Glomerular visceral epithelial cell (primary cell): ENCODE measurements at regions not wholly inside any gene's neighbourhood (a gene's known extent, or its start where the extent isn't known, plus 50 kb on each side); places are given as distances from the start of the nearest gene placed in this dataset.

Source experiments
- DNase-seq: peaks from one replicate; pipeline ENCODE4 v3.0.0-alpha.2; 2016; ENCODE audit errors: extremely low spot score

DNA sequence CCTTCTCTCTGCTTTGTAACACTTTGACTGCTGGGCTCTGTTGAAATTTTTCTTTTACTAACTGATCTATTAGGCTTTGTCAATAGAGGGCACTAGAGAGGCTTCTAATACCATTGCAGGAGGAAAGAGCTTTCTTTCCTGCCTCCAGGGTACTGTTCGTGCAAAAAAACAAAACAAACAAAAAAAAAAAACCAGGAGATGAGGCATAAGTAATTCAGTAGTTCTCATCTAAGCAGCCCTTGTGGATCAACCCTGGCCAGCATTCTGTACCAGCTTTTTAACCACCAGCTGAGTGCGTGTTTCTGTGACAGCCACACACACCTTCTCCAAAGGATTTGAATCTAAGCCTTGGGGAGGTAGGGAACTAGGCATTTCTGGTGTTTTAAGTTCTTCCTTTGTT, 1707.6 kb upstream of the SLC10A2 start:
- DNase-seq: peak; percentile 36

DNA sequence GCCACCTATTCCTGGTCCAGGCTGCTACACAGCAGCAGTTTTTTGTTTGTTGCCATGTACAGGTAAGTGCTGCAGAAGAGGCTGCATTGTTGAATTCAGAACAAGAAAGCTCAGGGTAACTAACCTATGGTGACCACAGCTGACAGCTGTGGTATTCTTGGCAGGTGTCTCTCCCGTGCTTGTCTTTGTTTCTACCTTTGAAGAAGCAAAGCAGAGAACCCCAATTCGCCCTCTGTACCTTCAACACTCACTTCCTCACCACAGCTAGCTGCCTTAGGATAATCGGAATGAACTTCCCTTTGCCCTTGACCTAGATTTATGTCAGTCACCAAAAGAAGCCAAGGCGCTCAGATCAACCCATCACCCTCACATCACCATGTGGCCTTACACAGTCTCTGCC, 1703.3 kb upstream of the SLC10A2 start:
- no peak for DNase-seq

DNA sequence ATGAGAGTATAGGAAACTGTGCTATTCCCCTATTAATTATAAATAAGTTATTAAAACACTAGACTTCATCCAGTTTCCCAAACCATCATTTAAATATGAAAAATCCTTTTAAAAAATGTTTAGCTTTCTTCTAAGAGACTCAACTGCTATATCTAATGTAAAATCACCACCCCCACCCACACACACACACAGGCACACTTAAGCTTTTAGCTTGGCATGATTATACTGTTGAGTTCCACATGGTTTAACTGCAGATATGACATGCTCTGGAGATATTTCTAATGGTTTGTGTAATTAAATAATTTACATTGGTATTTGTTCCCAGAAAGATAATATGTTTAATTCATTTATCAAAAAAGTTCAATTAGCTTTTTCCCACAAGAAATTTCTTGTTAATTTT, 1700.1 kb upstream of the SLC10A2 start:
- DNase-seq: no peak

DNA sequence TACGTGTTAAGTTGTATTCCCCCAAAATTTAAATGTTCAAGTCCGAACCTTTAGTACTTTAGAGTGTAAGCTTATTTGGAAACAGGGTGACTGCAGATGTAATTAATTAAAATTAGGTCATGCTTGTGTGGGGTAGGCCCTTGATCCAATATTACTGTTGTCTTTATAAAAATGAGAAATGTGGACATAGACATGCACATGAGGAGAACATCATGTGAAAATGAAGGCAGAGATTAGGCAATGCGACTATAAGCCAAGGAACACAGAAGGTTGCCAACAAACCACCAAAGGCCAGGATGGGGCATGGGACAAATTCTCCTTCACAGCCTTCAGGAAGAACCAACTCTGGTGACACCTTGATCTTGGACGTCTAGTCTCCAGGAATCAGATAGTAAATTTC, 1698.4 kb upstream of the SLC10A2 start:
- DNase-seq: no peak

DNA sequence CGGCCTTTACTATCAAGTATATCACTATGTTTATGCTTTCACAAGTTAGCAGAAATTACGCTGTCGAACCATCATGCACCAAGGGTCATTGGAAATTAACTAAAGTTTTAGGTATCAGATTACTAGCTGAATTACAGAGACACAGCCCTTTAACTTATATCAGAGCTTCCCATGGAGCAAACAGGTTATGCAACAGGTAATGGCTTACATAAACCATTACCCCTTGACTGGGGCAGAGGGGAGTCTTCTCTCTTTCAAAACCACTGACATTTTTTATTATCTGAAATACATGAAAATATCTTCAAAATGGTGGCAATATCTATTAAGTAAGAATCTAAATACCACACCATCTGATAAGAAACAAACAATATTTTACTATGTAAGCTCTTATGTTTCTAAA, 1692.9 kb upstream of the SLC10A2 start:
- DNase-seq: no peak

DNA sequence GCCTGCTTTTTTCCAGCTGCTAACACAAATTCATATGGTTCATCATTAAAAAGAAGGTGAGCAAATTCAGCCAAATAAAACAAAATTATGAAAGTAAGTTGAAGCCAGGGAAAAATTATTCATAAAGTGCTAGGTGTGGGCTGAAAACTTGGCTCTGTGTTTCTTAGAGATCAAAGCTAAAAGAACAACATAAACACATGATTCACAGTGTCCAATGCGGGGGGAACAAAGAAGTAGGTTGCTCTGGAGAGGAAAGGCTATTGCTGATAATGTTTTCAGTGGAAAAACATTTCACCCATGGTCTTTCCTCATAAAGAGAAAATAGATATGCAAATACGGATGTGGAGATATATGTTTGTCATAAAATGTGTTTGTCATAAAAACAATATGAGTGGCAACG, 1691.5 kb upstream of the SLC10A2 start:
- DNase-seq: no peak

DNA sequence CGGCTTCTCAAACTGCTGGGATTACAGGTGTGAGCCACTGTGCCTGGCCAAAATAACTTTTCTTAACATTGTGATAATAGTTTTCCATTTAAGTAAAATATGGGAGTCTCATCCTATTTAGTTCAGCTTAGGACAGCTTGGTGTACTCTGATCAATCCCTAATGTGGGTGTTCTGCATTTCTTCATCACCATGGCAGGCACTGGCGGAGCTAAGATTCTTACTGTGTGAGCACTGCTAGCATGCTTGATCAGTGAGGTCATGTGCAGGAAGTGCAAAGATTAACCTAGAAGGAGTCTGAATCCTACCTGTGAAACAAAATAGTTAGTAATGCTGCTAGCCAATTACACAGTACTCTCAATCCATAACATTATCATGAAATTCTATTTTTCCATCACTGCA, 1684.2 kb upstream of the SLC10A2 start:
- peak; percentile 78 for DNase-seq

DNA sequence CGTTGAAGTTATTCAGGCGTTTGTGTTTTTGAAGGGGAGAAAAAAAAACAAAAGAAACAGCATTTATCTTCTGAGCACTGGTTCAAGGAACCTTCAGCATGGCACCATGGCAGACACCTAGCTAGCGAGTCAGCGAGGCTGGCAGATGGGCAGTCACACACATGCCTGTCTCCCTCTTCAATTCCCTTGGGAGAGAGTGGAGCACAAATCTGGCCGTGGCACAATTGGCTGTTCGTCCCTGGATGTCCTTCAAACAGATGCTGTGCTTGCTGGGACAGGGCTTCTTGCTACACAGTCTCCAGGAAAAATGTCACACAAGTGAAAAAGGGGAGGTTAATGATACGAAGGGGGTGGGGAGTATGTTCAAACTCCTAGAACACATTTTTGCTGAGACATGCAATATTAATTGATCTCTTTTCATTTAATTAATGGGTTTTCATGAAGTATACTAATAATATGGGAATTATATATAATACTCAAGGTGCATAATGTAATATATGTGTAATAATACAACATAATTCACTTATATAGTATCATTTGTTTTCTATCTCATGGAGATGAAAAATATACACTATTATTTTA, 1674.5 kb upstream of the SLC10A2 start:
- no peak for DNase-seq

DNA sequence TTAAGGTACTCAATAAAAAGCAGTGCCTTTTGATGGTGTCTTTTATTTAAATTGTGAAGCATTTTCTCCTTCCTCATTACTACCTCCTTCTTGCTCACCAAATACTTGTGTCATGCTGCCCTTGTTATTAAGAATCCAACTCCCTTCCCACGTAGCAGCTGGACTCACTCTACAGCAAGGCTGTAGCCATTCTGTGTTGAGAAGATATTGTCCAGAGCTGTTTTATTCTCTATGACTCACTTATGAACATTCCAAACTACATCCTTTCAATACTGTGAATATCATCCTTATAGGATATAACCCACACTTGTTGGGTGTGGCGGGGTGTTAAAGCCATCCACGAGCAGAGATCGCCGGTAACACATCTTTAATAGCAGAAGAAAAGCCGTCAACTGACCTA, 1671.5 kb upstream of the SLC10A2 start:
- DNase-seq: no peak

DNA sequence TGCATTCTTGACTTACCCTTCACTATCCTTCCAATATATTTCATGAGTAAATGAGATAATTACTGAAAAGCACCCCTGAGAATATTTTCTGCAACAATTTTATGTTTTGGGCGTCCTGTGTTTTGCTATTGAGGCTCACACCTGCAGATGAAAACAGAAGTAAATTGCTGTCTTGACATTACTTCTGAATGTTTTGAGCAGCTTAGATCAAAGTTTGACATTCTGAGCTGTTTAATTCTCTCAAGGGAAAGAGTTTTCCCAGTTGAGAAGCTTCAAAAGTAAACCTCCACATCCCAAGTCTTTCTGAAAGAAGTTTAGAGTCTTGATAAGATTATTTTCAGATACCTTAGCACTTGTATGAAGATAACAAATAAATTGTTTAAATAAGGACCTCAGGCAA, 1667.2 kb upstream of the SLC10A2 start:
- DNase-seq: no peak

DNA sequence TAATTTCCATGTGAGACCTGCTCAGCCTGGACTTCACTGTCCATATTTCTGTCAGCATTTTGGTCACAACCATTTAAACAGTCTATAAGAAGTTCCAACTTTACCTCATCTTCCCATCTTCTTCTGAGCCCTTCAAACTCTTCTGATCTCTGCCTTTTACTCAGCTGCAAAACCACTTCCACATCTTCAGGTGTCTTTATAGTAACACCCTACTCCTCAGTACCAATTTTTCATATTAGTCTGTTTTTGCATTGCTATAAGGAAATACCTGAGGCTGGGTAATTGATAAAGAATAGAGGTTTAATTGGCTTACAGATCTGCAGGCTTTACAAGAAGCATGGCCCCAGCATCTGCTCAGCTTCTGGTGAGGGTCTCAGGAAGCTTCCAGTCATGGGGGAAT, 1648.9 kb upstream of the SLC10A2 start:
- DNase-seq: no peak

DNA sequence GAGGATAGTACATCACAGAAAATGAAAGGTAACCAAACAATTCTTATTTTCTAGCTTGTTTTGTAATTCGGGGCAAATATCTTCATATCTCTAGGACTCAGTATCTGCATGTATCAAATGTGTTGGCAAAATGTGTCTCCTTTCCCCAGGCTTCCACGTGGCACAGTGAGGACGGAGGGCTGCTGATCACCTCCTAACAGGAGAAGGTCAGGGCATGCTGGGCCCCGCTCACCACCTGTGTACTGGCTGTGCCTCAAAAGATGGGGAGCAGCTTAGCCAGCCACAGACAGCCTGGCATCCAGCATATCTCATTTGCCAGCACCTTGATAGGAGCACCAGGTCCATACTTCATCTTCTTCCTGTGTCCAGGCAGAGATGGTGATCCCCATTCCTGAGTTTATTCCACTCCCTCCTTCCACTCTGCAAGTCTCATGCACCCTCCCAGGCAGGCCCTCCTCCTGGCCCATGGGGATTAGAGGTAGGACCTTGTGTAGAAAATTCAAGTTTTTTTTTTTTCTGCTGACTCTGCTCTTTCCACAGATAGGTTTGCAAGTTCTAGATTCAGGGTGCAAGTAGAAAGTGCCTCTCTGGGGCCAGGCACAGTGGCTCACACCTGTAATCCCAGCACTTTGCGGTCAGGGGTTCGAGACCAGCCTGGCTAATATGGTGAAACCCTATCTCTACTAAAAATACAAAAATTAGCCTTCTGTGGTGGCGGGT, 1639.0 kb upstream of the SLC10A2 start:
- DNase-seq: no peak

DNA sequence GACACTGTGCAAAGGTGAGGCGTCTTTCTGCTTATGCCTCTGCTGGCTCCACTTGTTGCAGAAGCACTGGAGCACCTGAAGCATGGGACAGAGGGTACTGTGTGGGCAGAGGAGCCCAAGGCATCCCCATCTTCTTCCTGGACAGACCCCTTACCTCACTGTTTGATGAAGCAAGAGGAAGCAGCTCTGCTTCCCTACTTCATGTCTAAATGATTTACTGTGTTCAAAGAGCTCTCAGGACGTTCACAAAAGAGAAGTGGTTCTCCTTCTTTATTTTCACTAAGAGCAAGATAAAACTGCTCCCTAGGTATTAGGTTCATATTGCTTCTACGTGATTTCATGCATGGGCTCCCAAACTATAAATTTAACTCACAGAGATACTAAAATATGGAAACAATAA, 1635.4 kb upstream of the SLC10A2 start:
- DNase-seq: no peak

DNA sequence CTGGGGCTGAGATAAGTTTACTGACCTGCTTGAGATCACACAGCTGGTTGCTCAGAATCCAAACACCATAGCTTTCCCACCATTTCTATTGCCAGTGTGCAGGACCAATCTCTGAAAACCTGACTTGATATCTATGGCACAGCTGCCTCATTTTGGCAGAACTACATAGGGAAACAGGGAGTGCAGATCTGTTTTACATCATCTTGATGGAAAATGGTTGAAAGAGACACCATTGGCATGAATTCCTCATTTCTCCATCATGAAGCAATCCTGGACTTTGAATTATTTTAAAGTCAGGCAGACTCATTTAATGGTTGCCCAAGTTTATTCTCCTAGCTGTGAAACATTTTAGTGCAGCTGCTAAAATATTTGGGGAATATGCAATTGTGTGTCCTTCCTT, 1628.2 kb upstream of the SLC10A2 start:
- no peak for DNase-seq

DNA sequence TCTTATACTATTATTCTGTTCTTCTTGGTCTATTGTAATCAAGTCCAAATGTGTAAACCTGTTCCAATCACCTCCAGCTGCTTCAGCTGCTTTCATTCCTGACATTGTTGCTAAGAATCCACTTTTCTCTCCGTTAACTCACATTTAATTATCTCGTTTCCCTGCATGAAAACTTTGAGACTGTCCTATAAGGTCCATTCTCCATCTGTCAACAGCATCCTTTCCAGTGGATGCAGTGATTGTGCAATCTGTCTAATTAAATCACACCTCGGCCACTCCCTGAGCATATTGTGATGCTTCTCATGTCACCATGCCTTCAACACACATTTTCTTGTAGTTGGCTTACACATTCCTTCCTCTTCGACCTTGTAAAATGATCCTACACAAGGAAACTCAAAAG, 1626.9 kb upstream of the SLC10A2 start:
- DNase-seq: no peak

DNA sequence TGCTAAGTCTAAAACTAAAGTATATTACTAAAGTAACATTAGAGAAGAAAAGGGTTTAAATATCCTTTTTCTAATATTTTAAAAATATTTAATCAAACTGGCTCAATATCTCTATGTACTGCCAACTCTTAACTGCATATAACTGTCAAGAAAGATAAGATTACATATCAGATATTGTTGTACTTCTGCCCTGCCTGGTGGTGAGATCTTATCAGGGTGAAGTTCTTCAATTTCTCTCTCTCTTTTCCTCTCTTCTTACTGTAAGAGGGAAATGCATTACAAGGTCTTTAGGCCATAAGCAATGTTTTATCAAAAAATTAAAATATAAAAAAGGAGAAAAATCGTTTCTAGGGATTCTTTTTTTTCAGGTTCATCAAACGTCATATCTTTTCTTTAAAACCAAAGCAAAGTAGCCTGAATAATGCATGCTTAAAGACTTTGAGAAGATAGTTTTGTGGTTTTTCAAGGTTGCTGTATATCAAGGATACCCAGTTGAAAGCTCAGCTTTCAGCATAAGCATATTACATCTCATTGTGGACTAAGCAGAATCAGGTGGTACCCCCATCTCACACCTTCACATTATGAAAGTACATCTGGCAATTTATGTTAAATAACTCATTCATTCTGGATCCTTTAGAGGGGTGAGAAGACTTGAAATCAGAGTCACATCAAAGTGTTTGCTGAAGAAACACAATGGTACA, 1625.7 kb upstream of the SLC10A2 start:
- no peak for DNase-seq

DNA sequence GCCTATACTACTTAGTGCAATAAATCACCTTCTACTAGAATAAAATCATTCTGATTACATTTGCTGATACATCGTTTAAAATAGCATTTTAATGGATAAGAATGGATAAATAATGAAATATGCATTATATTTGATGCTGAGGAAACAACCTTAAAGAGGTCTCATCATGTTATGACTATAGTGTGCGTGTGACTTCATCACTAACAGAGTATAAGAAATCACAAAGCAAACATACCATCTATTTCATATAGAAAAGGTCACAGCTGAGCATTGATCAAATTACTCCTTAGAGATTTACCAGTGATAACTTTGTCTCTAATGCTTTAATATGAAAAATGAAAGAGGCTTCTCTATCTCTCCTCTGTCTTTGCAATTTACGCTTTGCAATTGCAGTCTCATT, 1620.3 kb upstream of the SLC10A2 start:
- no peak for DNase-seq

DNA sequence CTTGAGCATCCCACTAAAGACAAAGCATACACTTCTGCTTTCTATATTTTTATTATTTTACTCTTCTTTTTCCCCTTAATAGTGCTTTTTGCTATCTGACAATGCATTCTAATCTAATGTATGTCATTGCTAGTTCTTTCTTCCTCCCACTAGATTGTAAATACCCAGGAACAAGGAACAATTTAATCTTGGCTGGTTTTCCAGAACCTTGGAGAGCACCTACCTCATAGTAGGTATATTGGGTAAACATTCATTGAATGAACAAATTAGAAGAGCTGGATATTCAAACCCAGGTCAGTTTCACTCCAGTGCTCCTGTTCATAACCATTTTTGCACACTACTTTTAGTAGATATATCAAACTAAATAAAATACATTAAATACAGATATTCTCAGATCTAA, 1617.6 kb upstream of the SLC10A2 start:
- DNase-seq: no peak

DNA sequence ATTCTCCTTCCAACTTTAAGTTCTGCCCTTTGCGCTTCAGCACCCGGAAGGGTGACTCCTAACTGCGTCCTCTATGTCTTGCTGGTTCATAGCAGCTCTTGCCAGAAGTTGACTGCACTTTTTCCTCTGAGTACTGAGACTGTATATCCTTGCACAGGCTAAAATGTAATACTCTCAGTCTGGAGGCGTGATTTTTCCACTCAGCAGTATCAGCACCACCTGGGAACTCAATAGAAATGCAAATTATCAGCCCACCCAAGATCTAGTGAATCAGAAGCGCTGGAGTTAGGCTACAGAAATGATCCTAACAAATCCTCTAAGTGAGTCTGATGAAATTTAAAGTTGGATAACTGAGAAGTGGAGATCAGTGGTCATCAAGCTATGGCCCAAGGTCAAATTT, 1611.9 kb upstream of the SLC10A2 start:
- no peak for DNase-seq

DNA sequence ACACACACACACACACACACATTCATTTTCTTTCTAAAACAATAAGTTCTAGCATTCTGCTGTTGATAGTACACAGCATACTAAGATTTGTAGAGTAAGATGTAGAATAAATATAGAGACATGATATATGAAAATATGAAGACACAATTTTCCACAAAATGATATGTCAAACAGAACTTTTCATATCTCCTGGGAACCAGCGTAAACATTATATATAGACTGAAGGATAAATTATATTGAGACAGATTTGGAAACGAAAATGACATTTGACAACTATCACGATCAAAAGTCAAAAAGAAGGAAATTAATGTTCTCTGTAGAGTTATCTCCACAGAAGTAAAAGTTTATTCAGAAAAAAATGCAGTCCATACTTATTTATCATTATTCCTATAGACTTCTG, 1605.7 kb upstream of the SLC10A2 start:
- no peak for DNase-seq

DNA sequence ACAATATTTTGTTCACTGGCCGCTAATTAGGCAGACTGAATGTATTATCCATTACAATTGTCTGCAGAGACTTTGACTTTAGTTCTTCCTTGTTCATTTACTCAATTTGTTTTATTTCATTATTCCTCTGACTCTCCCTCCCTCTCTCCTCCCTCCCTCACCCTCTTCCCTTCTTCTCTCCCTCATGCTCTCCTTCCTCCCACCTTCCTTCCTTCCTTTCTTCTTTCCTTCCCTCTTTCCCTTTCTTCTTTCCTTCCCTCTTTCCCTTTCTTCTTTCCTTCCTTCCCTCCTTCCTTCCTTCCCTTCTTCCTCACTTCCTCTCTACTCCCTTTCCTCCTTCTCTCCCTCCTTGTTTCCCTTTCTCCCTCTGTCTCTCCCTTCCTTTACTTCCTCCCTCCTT, 1591.0 kb upstream of the SLC10A2 start:
- DNase-seq: no peak

DNA sequence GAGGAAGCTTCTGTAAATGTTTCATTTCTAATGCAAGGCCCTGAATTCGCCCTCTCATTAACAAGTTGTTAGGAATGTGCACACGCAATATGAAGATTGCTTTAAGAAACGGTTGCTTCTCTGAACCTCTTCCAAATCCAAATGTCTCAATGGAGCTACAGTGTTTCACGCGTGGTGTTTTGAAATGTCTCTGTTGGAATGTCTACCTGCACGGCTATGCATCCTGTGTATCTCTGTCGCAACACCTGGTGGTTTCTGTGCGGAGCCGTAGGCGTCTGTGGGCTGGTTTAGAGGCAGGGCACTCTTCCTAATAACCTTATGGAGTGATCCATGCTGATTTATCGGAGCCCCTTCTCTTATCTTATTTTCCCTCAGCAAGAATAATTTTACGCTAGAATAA, 1584.2 kb upstream of the SLC10A2 start:
- no peak for DNase-seq

DNA sequence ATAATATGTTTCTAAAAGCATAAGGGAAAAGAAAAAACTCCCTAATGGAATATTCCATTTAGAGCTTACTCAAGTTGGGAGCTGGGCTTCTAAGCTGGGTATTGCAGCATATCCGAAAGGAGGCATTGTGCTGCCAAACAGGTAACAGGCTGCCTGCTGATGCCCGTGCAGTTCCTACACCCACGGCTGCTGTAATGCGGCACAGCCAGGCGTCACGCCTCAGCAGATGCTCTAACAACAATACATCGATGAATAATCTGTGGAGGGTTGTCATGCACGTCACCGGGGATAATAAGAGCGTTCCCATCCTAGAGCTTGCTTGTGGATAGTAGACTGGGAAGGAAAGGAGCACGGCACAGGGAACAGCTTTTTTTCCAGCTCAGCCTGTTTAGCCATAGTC, 1582.1 kb upstream of the SLC10A2 start:
- peak; percentile 20 for DNase-seq
